Gastrocnemius medialis (tissue), 4 donors: ENCODE measurements at regions not wholly inside any gene's neighbourhood (a gene's known extent, or its start where the extent isn't known, plus 50 kb on each side); places are given as distances from the start of the nearest gene placed in this dataset.

Experiments used
- CTCF ChIP-seq, 5 experiments: fragments of 450-650 bp in 3 of 5; fragments of 200-600 bp in 2 of 5; sonication (generic) in 2 of 5; IDR thresholded peaks in 4 of 5; conservative IDR thresholded peaks in 1 of 5; 1 replicate in 4 of 5; 2 replicates in 1 of 5; pipeline ENCODE4 v1.5.1; 2016 to 2019; ENCODE audit warnings: antibody characterized with exemption in 5 of 5, mild to moderate bottlenecking in 3 of 5, moderate library complexity in 3 of 5
- POLR2A ChIP-seq, 2 donors: fragments of 450-650 bp; IDR thresholded peaks; one replicate each; pipeline ENCODE4 v1.6.1; 2017; ENCODE audit warnings: antibody characterized with exemption in 2 of 2, mild to moderate bottlenecking in 2 of 2, moderate library complexity in 2 of 2

GRCh38 chr4:38442073-38442788, 221.8 kb upstream of the KLF3 start:
- TF ChIP-seq CTCF (IDR thresholded peaks at IDR 0.05 in 4 of 5, conservative IDR thresholded peaks at IDR 0.05 in 1 of 5) (no peak), POLR2A (IDR thresholded peaks at IDR 0.05) (no peak)
